ENCODE measurements at regions not wholly inside any gene's neighbourhood (a gene's known extent, or its start where the extent isn't known, plus 50 kb on each side); places are given as distances from the start of the nearest gene placed in this dataset.
A peak's percentile ranks its signal among the peaks of the same experiment; 100 is the strongest.

- peak; percentile 18; the same call in 1 of the 2 replicates for TF ChIP-seq CTCF (conservative IDR thresholded peaks at IDR 0.05; ENCODE audit: low read length)
These were observed 60.1 kb upstream of the NFE2L3 start for GRCh38 chr7:26091933-26092332.

GRCh38 chr7:26093023-26093422, 59.0 kb upstream of the NFE2L3 start:
- no peak overlapping the region for H3K4me3 ChIP-seq (ENCODE audit: low read length)
- no peak for DNase-seq (ENCODE audit: low read depth)
- no peak for TF ChIP-seq CTCF (conservative IDR thresholded peaks at IDR 0.05; ENCODE audit: low read length)

More at GRCh38 chr7:26091933-26092332, 60.1 kb upstream of the NFE2L3 start:
- DNase-seq (ENCODE audit: low read depth) = no peak
- no peak overlapping the region for H3K4me3 ChIP-seq (ENCODE audit: low read length)

GRCh38 chr7:26096136-26096535, 55.9 kb upstream of the NFE2L3 start:
- no peak overlapping the region for H3K4me3 ChIP-seq (ENCODE audit: low read length)
- no peak for DNase-seq (ENCODE audit: low read depth)
- no peak for TF ChIP-seq CTCF (conservative IDR thresholded peaks at IDR 0.05; ENCODE audit: low read length)

GRCh38 chr7:26097837-26098668, 53.9 kb upstream of the NFE2L3 start:
- H3K4me3 ChIP-seq (ENCODE audit: low read length) = no peak overlapping the region
- no peak for DNase-seq (ENCODE audit: low read depth)
- no peak for TF ChIP-seq CTCF (conservative IDR thresholded peaks at IDR 0.05; ENCODE audit: low read length)

GRCh38 chr7:26099236-26099635, 52.8 kb upstream of the NFE2L3 start:
- no peak for DNase-seq (ENCODE audit: low read depth)
- H3K4me3 ChIP-seq (ENCODE audit: low read length) = no peak overlapping the region
- no peak for TF ChIP-seq CTCF (conservative IDR thresholded peaks at IDR 0.05; ENCODE audit: low read length)

- DNase-seq (ENCODE audit: low read depth) = no peak
- H3K4me3 ChIP-seq (ENCODE audit: low read length) = no peak overlapping the region
- TF ChIP-seq CTCF (conservative IDR thresholded peaks at IDR 0.05; ENCODE audit: low read length) = no peak
These were observed 51.3 kb upstream of the NFE2L3 start for GRCh38 chr7:26100406-26101339.
